GM06990 (cell line): ENCODE measurements at regions not wholly inside any gene's neighbourhood (a gene's known extent, or its start where the extent isn't known, plus 50 kb on each side); places are given as distances from the start of the nearest gene placed in this dataset.

Experiments used
- DNase-seq: peaks from one replicate; pipeline ENCODE4 v3.0.0-alpha.2; 2011; ENCODE audit not compliant: insufficient read length; ENCODE audit errors: extremely low read depth
- H3K27me3 ChIP-seq: replicated peaks from 2 replicates; pipeline ENCODE4 v1.6.0; 2011; ENCODE audit warnings: low read length; ENCODE audit not compliant: control insufficient read depth, insufficient read depth
- H3K36me3 ChIP-seq: 2 replicates; pipeline ENCODE4 v1.5.1; 2011; ENCODE audit warnings: low read length; ENCODE audit not compliant: control insufficient read depth, insufficient read depth
- H3K4me3 ChIP-seq: replicated peaks from 2 replicates; pipeline ENCODE4 v1.5.1; 2011; ENCODE audit warnings: low read depth, mild to moderate bottlenecking, control low read depth, low read length
- CTCF ChIP-seq: IDR thresholded peaks from 2 replicates; pipeline ENCODE4 v1.5.1; 2011; ENCODE audit warnings: low read length, control low read depth, mild to moderate bottlenecking, inconsistent platforms; ENCODE audit not compliant: insufficient read depth, poor library complexity, severe bottlenecking

- TF ChIP-seq CTCF: no peak
- H3K27me3 ChIP-seq: no peaks in the 10 kb centered on the region
- no peak overlapping the region for H3K4me3 ChIP-seq
- DNase-seq: no peak
- H3K36me3 ChIP-seq: no peaks in the 10 kb centered on the region
These were observed 266.3 kb upstream of the ECI2 start for GRCh38 chr6:4401408-4402368.

DNA sequence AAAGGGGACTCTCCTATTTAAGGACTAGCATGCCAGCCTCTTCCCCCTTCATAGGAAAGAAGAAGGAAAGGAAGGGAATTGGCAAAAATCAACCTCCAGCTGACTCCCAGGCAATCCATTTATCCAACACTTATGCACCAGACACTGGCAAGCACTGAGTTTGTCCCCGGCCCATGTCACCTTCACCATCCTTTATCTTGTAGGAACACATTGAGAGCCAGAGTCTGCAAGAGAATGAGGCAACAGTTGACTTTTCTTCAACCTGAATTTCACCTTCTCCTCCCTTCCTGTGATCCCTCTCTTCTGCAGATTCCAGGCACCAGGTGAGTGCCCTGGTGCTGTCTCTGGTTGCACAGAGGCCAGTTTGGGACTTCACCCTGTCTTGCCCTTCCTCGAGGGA, 264.3 kb upstream of the ECI2 start:
- DNase-seq: no peak
- Histone ChIP-seq H3K4me3 (no peak overlapping the region), H3K27me3 (no peaks in the 10 kb centered on the region), H3K36me3 (no peaks in the 10 kb centered on the region)
- no peak for TF ChIP-seq CTCF

DNA sequence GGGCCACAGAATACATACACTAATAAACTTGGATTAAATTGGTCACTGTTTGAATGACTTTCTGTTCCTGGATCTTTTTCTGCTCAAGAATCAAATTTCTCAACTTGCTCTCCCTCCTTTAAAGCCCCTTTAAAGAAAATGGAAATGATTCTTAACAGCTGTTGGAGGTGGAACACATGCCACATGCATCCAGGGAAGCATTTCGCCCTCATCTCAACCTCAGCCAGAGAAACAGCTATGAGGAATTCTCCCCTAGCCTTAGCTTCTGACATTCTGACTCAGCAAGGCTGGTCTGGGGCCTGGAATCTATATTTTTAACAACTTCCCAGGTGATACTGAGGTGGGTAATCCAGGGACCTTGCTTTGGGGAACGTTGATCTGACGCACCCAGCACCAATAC, 263.4 kb upstream of the ECI2 start:
- no peaks in the 10 kb centered on the region for H3K27me3 ChIP-seq
- no peak for DNase-seq

GRCh38 chr6:4397307-4397706, 261.9 kb upstream of the ECI2 start:
- no peak for TF ChIP-seq CTCF

More for the DNA sequence above, 263.4 kb upstream of the ECI2 start:
- H3K36me3 ChIP-seq: no peaks in the 10 kb centered on the region
- no peak overlapping the region for H3K4me3 ChIP-seq
- no peak for TF ChIP-seq CTCF

GRCh38 chr6:4396044-4396443, 260.7 kb upstream of the ECI2 start:
- Histone ChIP-seq H3K4me3 (no peak overlapping the region), H3K27me3 (no peaks in the 10 kb centered on the region), H3K36me3 (no peaks in the 10 kb centered on the region)
- TF ChIP-seq CTCF: no peak
- DNase-seq: no peak

More at GRCh38 chr6:4397307-4397706, 261.9 kb upstream of the ECI2 start:
- H3K27me3 ChIP-seq: no peaks in the 10 kb centered on the region
- H3K36me3 ChIP-seq: no peaks in the 10 kb centered on the region
- DNase-seq: no peak
- H3K4me3 ChIP-seq: no peak overlapping the region
